Nephron progenitor cell (in vitro differentiated cells): ENCODE measurements at regions not wholly inside any gene's neighbourhood (a gene's known extent, or its start where the extent isn't known, plus 50 kb on each side); places are given as distances from the start of the nearest gene placed in this dataset.

Experiments
- DNase-seq: peaks from one replicate; pipeline ENCODE4 v3.0.0; 2021
- H3K27ac Mint-ChIP-seq: 2 replicates; pipeline ENCODE4 v1.8.0; 2021; ENCODE audit warnings: mild to moderate bottlenecking, moderate library complexity, mixed read lengths
- H3K27me3 Mint-ChIP-seq: 2 replicates; pipeline ENCODE4 v1.8.0; 2021; ENCODE audit warnings: mild to moderate bottlenecking, low read depth, mixed read lengths; ENCODE audit not compliant: poor library complexity
- H3K36me3 Mint-ChIP-seq: 2 replicates; pipeline ENCODE4 v1.8.0; 2021; ENCODE audit warnings: low read depth, mixed read lengths
- H3K4me1 Mint-ChIP-seq: 2 replicates; pipeline ENCODE4 v1.8.0; 2021; ENCODE audit warnings: mixed read lengths
- H3K4me3 Mint-ChIP-seq: 2 replicates; pipeline ENCODE4 v1.8.0; 2021; ENCODE audit warnings: mild to moderate bottlenecking, moderate library complexity, mixed read lengths
- H3K9me3 Mint-ChIP-seq: 2 replicates; pipeline ENCODE4 v1.8.0; 2021; ENCODE audit warnings: mild to moderate bottlenecking, moderate library complexity, mixed read lengths
- TF ChIP-seq, protein P1 (sequence below): fragments of 200-600 bp; sonication (generic); IDR thresholded peaks from 2 replicates; pipeline ENCODE4 v1.5.0; 2021; ENCODE audit warnings: antibody characterized with exemption

DNA sequence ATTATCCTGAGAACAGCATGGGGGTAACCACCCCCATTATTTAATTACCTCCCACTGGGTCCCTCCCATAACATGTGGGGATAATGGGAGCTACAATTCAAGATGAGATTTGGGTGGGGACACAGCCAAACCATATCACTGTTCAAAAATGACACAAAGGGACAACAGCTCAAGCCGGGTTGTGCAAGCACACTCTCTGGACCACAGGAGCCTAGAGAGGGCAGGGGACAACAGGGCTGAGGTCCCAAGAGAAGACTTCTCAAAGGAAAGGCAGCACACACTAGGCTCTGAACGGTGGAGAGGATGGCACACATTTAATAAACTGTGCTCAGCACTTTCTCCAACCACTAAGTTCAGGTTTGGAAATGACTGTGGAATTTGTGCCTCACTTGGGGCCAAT, 122.1 kb upstream of the PKDCC start:
- Mint-ChIP-seq H3K4me3 (no peak overlapping the region), H3K36me3 (no peaks in the 10 kb centered on the region), H3K9me3 (peaks cover 17% of the 10 kb centered on the region), H3K27me3 (peaks cover 100% of the 10 kb centered on the region), H3K4me1 (peaks cover 11% of the 10 kb centered on the region), H3K27ac (no peak overlapping the region)
- TF ChIP-seq, protein P1, sequence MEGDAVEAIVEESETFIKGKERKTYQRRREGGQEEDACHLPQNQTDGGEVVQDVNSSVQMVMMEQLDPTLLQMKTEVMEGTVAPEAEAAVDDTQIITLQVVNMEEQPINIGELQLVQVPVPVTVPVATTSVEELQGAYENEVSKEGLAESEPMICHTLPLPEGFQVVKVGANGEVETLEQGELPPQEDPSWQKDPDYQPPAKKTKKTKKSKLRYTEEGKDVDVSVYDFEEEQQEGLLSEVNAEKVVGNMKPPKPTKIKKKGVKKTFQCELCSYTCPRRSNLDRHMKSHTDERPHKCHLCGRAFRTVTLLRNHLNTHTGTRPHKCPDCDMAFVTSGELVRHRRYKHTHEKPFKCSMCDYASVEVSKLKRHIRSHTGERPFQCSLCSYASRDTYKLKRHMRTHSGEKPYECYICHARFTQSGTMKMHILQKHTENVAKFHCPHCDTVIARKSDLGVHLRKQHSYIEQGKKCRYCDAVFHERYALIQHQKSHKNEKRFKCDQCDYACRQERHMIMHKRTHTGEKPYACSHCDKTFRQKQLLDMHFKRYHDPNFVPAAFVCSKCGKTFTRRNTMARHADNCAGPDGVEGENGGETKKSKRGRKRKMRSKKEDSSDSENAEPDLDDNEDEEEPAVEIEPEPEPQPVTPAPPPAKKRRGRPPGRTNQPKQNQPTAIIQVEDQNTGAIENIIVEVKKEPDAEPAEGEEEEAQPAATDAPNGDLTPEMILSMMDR, result no peak
- no peak for DNase-seq

DNA sequence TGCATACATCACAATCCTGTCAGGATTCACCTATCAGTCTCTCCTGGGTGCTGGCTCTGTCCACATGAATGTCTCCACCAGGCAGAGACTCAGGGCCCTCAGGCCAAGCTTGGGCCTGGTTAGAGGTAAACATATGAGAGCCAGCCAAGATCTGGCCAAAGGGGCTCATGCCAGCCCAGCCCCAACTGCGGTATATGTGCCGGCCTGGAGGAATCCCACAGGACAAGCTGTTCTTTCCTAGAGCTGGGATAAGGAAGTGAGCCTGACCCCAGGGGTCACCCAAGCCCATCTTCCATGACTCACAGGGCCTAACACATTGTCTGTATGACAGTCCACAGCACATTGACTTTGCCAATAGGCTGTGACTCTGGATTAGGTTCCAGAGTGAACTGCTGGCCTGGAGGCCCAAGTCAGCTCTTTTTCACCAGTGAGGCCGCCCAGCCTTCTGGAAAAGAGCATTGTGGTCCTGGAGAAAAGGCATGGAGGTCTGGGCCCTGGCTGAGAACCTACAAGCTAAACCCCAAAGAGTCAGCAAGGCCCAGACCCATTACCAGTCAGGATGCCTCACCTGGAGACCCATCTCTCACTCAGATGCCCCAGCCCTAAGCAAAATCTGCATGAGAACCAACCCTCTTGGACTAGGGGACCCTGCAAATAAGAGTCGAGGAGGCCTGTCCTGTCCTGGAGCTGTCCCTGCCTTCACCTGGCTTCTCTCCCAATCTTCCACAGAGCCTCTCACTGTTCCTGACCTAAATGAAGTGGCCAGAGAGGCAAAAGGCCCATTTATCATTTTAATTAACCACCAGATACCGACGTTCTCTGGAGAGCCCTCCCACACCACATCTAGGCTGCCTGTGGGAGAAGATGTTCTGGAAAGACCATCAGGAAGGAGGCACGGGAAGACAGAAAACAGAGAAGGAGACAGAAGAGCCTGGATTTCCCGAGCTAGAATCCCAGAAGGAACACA, 120.9 kb upstream of the PKDCC start:
- H3K9me3 Mint-ChIP-seq, result peaks cover 17% of the 10 kb centered on the region
- DNase-seq, result no peak
- no peaks in the 10 kb centered on the region for H3K36me3 Mint-ChIP-seq
- H3K4me1 Mint-ChIP-seq, result peaks cover 21% of the 10 kb centered on the region
- H3K4me3 Mint-ChIP-seq, result no peak overlapping the region
- H3K27me3 Mint-ChIP-seq, result peaks cover 100% of the 10 kb centered on the region
- TF ChIP-seq, protein P1, result no peak
- no peak overlapping the region for H3K27ac Mint-ChIP-seq

DNA sequence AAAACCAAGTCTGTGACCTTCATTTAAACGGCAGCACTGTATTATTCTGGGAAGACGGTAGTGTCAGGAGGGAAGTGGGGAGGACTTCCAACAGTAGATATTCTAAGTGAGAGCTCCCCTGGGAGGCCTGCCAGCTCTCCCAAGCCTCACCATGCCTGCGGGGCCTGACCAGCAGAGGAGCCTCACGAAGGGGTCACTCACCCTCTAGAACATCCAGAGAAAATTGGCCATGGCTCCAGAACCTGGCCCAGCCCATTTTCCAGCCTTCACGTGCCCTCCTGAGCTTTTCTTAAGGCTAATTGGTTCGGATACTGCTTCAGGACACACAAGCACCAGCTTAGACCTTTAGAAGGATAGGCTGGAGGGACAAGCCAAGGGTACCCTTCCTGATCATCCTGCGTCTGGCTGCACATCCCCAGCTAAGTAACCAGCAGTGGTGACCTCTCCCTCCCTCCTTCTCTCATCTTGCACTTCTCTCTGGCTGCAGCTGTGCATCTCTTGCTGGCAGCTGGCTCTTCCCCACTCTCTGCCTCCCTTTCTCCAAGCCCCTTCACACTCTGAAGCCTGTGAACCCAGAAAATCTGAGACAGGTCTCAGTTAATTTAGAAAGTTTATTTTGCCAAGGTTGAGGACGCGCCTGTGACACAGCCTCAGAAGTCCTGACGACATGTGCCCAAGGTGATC, 120.1 kb upstream of the PKDCC start:
- peaks cover 29% of the 10 kb centered on the region for H3K4me1 Mint-ChIP-seq
- H3K27me3 Mint-ChIP-seq, result peaks cover 100% of the 10 kb centered on the region
- no peak overlapping the region for H3K4me3 Mint-ChIP-seq
- H3K27ac Mint-ChIP-seq, result no peak overlapping the region
- peaks cover 17% of the 10 kb centered on the region for H3K9me3 Mint-ChIP-seq
- no peak for DNase-seq
- H3K36me3 Mint-ChIP-seq, result no peaks in the 10 kb centered on the region
- TF ChIP-seq, protein P1, result no peak

DNA sequence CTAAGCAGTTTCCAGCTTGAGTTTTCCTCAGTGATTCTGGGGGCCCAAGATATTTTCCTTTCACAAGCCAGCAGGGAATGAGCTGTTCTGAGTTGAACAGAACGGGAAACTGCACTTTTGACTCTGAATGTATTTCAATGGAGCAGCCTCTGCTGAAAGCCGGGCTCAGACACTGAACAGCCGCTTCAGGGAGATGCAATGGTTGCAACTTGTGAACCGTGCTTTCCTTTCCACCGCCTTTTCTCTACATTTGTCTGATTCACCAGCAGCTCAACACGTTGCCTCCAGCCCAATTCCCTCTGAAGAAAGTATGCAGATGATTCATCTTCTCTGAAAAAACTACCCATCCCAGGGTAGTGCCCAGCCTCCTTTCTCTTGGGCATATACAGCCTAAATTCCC, 119.3 kb upstream of the PKDCC start:
- TF ChIP-seq, protein P1, result no peak
- no peaks in the 10 kb centered on the region for H3K36me3 Mint-ChIP-seq
- no peak overlapping the region for H3K27ac Mint-ChIP-seq
- H3K27me3 Mint-ChIP-seq, result peaks cover 100% of the 10 kb centered on the region
- H3K4me3 Mint-ChIP-seq, result no peak overlapping the region
- H3K4me1 Mint-ChIP-seq, result peaks cover 33% of the 10 kb centered on the region
- DNase-seq, result no peak
- H3K9me3 Mint-ChIP-seq, result peaks cover 17% of the 10 kb centered on the region

DNA sequence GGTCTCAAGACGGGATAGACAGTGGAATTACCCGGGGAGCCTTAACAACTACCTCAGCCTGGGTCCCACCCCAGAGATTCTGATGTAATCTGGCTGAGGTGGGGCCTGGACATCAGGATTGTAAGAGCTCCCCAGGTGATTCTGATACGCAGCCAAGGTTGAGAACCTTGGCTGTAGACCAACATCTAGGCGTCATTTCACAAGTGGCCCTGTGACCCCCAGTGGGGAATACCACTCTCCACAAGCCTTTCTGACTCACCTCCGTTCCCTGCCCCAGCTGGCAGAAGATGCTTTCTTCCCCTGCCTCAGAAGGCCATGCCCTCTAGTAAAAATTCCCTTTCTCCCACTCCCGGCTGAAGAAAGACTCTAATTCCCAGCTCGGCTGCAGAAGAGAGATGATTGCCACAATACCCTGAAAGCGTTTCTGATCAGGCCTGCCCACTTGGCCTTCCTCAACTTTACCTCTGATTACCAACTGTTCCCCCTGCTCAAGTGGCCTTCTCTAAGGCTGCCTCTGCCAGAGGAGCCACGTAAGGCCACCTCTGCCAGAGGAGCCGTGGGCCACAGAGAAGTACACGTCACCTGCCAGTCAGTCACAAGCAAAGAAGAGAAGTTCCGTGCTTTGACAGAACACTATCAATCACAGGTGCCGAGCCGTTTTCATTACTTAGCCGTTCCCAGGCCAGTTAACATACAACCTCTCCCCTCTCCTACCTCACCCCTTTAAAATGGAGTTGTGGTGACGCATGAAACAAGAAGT, 116.8 kb upstream of the PKDCC start:
- no peak for DNase-seq
- H3K27me3 Mint-ChIP-seq, result peaks cover 94% of the 10 kb centered on the region
- peaks cover 6% of the 10 kb centered on the region for H3K9me3 Mint-ChIP-seq
- TF ChIP-seq, protein P1, result no peak
- H3K36me3 Mint-ChIP-seq, result no peaks in the 10 kb centered on the region
- H3K4me1 Mint-ChIP-seq, result peaks cover 46% of the 10 kb centered on the region
- H3K27ac Mint-ChIP-seq, result no peak overlapping the region
- no peak overlapping the region for H3K4me3 Mint-ChIP-seq
